ENCODE measurements at regions not wholly inside any gene's neighbourhood (a gene's known extent, or its start where the extent isn't known, plus 50 kb on each side); places are given as distances from the start of the nearest gene placed in this dataset. TPM values are rescaled to one million over a fixed set of nuclear protein-coding genes. Genes with fewer than 3 reads are reported as not detected.
"Not testable (repeated sequence)": the region's sequence is repeated elsewhere in the genome, so short reads cannot be mapped to it uniquely, and the experiment has no call there.

- Mint-ChIP-seq H3K36me3 (no peaks in the 10 kb centered on the region), H3K27ac (no peak overlapping the region), H3K4me1 (no peaks in the 10 kb centered on the region), H3K4me3 (no peak overlapping the region), H3K27me3 (ENCODE audit: insufficient read depth, low read depth) (no peaks in the 10 kb centered on the region), H3K9me3 (no peaks in the 10 kb centered on the region)
- Histone ChIP-seq H3K27ac (no peak overlapping the region), H3K79me2 (ENCODE audit: low read depth) (no peaks in the 10 kb centered on the region), H3K4me2 (no peak overlapping the region), H4K20me1 (ENCODE audit: low read depth) (no peaks in the 10 kb centered on the region), H3K36me3 (no peaks in the 10 kb centered on the region), H2AFZ (replicated peaks) (no peak overlapping the region), H3K9ac (no peak overlapping the region), H3F3A (ENCODE audit: low read depth) (no peaks in the 10 kb centered on the region), H3K27me3 (no peaks in the 10 kb centered on the region), H3K4me3 (no peak overlapping the region), H3K9me3 (ENCODE audit: low read depth) (no peaks in the 10 kb centered on the region), H3K4me1 (no peaks in the 10 kb centered on the region)
- no peak for DNase-seq (ENCODE audit: low spot score)
- TF ChIP-seq, protein P1, sequence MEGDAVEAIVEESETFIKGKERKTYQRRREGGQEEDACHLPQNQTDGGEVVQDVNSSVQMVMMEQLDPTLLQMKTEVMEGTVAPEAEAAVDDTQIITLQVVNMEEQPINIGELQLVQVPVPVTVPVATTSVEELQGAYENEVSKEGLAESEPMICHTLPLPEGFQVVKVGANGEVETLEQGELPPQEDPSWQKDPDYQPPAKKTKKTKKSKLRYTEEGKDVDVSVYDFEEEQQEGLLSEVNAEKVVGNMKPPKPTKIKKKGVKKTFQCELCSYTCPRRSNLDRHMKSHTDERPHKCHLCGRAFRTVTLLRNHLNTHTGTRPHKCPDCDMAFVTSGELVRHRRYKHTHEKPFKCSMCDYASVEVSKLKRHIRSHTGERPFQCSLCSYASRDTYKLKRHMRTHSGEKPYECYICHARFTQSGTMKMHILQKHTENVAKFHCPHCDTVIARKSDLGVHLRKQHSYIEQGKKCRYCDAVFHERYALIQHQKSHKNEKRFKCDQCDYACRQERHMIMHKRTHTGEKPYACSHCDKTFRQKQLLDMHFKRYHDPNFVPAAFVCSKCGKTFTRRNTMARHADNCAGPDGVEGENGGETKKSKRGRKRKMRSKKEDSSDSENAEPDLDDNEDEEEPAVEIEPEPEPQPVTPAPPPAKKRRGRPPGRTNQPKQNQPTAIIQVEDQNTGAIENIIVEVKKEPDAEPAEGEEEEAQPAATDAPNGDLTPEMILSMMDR (IDR thresholded peaks at IDR 0.05) = no peak
- no peak for TF ChIP-seq EZH2phosphoT487 (IDR thresholded peaks at IDR 0.05)
- TF ChIP-seq EZH2 (IDR thresholded peaks at IDR 0.05) = no peak
These were observed 80.7 kb upstream of the SLITRK5 start for GRCh38 chr13:87590518-87590917.

DNA sequence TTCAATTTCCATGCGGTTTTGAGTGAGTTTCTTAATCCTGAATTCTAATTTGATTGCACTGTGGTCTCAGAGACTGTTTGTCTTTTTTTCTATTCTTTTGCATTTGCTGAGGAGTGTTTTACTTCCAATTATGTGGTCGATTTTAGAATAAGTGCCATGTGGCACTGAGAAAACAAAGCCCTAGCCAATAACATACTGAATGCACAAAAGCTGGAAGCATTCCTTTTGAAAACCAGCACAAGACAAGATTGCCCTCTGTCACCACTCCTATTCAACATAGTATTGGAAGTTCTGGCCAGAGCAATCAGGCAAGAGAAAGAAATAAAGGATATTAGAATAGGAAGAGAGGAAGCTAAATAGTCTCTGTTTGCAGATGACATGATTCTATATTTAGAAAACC is 66.7 kb upstream of the SLITRK5 start:
- H3K4me1 Mint-ChIP-seq; H3K4me3 ChIP-seq; H3K9me3 ChIP-seq (ENCODE audit: low read depth); DNase-seq (ENCODE audit: low spot score); H3K79me2 ChIP-seq (ENCODE audit: low read depth); H3K27ac ChIP-seq; H3K36me3 ChIP-seq; H3K9ac ChIP-seq; H3K36me3 Mint-ChIP-seq; H4K20me1 ChIP-seq (ENCODE audit: low read depth); H3F3A ChIP-seq (ENCODE audit: low read depth); H3K4me3 Mint-ChIP-seq; H3K27ac Mint-ChIP-seq; H3K4me2 ChIP-seq; H2AFZ ChIP-seq (replicated peaks); H3K4me1 ChIP-seq; H3K27me3 Mint-ChIP-seq (ENCODE audit: insufficient read depth, low read depth); H3K27me3 ChIP-seq: not testable (repeated sequence)
- peaks cover 12% of the 10 kb centered on the region for H3K9me3 Mint-ChIP-seq

- no peaks in the 10 kb centered on the region for H3K4me1 Mint-ChIP-seq
- no peaks in the 10 kb centered on the region for H3K79me2 ChIP-seq (ENCODE audit: low read depth)
- no peak overlapping the region for H3K4me3 Mint-ChIP-seq
- no peaks in the 10 kb centered on the region for H3K36me3 ChIP-seq
- H3K27me3 Mint-ChIP-seq (ENCODE audit: insufficient read depth, low read depth) = no peaks in the 10 kb centered on the region
- no peak overlapping the region for H3K27ac ChIP-seq
- H3K9me3 Mint-ChIP-seq = peaks cover 12% of the 10 kb centered on the region
- TF ChIP-seq EZH2 (IDR thresholded peaks at IDR 0.05) (no peak), EZH2phosphoT487 (IDR thresholded peaks at IDR 0.05) (no peak)
- TF ChIP-seq, protein P1 (IDR thresholded peaks at IDR 0.05) = no peak
- no peaks in the 10 kb centered on the region for H4K20me1 ChIP-seq (ENCODE audit: low read depth)
- no peak overlapping the region for H2AFZ ChIP-seq (replicated peaks)
- H3K27me3 ChIP-seq = no peaks in the 10 kb centered on the region
- H3K9ac ChIP-seq = no peak overlapping the region
- H3F3A ChIP-seq (ENCODE audit: low read depth) = no peaks in the 10 kb centered on the region
- H3K36me3 Mint-ChIP-seq = no peaks in the 10 kb centered on the region
- H3K4me1 ChIP-seq = no peaks in the 10 kb centered on the region
- no peak overlapping the region for H3K27ac Mint-ChIP-seq
- H3K4me3 ChIP-seq = no peak overlapping the region
- DNase-seq (ENCODE audit: low spot score) = no peak
- peaks cover 7% of the 10 kb centered on the region for H3K9me3 ChIP-seq (ENCODE audit: low read depth)
- no peak overlapping the region for H3K4me2 ChIP-seq
These were observed 63.9 kb upstream of the SLITRK5 start for GRCh38 chr13:87607266-87607665.

DNA sequence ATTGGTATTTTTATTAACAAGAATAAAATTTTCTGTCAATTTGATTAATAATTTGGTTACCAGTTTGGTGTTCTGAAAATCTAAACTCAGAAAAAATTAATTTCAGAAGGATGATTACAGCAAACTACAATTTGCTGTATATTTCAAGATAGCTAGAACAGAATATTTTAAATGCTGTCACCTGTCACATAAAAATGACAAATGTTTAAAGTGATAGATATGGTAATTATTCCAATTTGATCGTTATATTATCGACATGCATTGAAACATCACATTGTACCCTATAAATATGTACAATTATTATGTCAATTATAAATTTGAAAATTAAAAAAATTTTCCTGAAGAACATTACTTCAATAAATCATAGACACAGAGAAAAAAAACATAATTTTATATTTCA is 56.9 kb upstream of the SLITRK5 start:
- H3K4me1 Mint-ChIP-seq = no peaks in the 10 kb centered on the region
- no peaks in the 10 kb centered on the region for H4K20me1 ChIP-seq (ENCODE audit: low read depth)
- no peak overlapping the region for H3K4me2 ChIP-seq
- H3K4me3 ChIP-seq = no peak overlapping the region
- no peaks in the 10 kb centered on the region for H3K36me3 ChIP-seq
- TF ChIP-seq, protein P1 (IDR thresholded peaks at IDR 0.05) = no peak
- TF ChIP-seq EZH2 (IDR thresholded peaks at IDR 0.05) (no peak), EZH2phosphoT487 (IDR thresholded peaks at IDR 0.05) (no peak)
- no peak overlapping the region for H3K27ac Mint-ChIP-seq
- H3F3A ChIP-seq (ENCODE audit: low read depth) = no peaks in the 10 kb centered on the region
- no peak overlapping the region for H3K27ac ChIP-seq
- H3K79me2 ChIP-seq (ENCODE audit: low read depth) = no peaks in the 10 kb centered on the region
- no peaks in the 10 kb centered on the region for H3K27me3 ChIP-seq
- no peaks in the 10 kb centered on the region for H3K36me3 Mint-ChIP-seq
- H3K27me3 Mint-ChIP-seq (ENCODE audit: insufficient read depth, low read depth) = no peaks in the 10 kb centered on the region
- no peak overlapping the region for H3K4me3 Mint-ChIP-seq
- no peaks in the 10 kb centered on the region for H3K4me1 ChIP-seq
- H3K9me3 ChIP-seq (ENCODE audit: low read depth) = no peaks in the 10 kb centered on the region
- H3K9me3 Mint-ChIP-seq = no peaks in the 10 kb centered on the region
- H2AFZ ChIP-seq (replicated peaks) = no peak overlapping the region
- no peak overlapping the region for H3K9ac ChIP-seq
- no peak for DNase-seq (ENCODE audit: low spot score)

Small RNAs in the stretch of these regions (small RNA-seq; reads per million reads assigned to genes)
- gene UBBP5 = not detected

Data from neural progenitor cell (in vitro differentiated cells).